ENCODE measurements at regions not wholly inside any gene's neighbourhood (a gene's known extent, or its start where the extent isn't known, plus 50 kb on each side); places are given as distances from the start of the nearest gene placed in this dataset.
A peak's percentile ranks its signal among the peaks of the same experiment; 100 is the strongest.

DNA sequence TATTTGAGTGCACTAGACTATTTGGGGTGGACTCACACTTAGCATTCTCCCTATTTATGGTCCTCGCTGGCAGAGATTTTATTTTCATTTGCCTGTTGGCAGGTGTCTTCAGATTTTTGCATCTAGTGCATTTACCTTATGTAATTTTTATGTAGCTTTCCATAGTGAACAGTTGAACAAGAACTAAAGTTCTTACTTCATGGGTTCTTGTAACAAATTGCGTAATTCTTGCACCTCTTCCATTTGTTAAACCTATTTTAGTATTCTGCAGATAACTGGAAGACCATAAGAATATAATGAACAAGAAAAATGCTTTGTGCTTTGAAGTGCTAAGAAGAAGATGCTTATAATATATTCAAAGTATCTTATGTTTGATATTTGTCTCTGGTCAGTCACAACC is 252.8 kb upstream of the MMS22L start:
- no peaks in the 10 kb centered on the region for H3K4me1 ChIP-seq (ENCODE audit: low read depth)
- ATAC-seq: no peak
- TF ChIP-seq, protein P1, sequence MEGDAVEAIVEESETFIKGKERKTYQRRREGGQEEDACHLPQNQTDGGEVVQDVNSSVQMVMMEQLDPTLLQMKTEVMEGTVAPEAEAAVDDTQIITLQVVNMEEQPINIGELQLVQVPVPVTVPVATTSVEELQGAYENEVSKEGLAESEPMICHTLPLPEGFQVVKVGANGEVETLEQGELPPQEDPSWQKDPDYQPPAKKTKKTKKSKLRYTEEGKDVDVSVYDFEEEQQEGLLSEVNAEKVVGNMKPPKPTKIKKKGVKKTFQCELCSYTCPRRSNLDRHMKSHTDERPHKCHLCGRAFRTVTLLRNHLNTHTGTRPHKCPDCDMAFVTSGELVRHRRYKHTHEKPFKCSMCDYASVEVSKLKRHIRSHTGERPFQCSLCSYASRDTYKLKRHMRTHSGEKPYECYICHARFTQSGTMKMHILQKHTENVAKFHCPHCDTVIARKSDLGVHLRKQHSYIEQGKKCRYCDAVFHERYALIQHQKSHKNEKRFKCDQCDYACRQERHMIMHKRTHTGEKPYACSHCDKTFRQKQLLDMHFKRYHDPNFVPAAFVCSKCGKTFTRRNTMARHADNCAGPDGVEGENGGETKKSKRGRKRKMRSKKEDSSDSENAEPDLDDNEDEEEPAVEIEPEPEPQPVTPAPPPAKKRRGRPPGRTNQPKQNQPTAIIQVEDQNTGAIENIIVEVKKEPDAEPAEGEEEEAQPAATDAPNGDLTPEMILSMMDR (IDR thresholded peaks at IDR 0.05): no peak
- no peak for DNase-seq
- no peaks in the 10 kb centered on the region for H3K36me3 ChIP-seq (ENCODE audit: low read depth)
- intact Hi-C loops (cut with DNase I, micrococcal nuclease): no loop called here
- no peaks in the 10 kb centered on the region for H3K9me3 ChIP-seq
- H3K4me3 ChIP-seq: no peak overlapping the region

DNA sequence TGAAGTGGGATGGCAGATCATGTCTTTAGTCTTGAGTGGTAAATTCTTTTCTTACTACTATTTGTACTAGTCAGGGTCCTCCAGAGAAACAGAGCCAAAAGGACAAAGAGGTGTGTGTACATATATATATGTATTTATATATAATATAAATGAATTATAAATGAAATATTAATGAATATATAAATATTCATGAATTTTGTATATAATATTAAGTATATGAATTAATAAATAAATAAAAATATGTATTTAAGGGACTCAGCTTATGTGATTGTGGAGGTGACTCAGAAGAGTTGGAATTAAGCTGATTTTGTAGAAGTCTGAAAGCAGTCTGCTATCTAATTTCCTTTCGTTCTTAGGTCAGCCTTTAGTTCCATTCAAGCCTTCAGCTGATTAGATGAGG is 265.3 kb upstream of the MMS22L start:
- H3K36me3 ChIP-seq (ENCODE audit: low read depth): no peaks in the 10 kb centered on the region
- intact Hi-C loops (cut with DNase I, micrococcal nuclease): no loop called here
- DNase-seq: no peak
- ATAC-seq: no peak
- H3K4me3 ChIP-seq: no peak overlapping the region
- peaks cover 4% of the 10 kb centered on the region for H3K9me3 ChIP-seq
- no peaks in the 10 kb centered on the region for H3K4me1 ChIP-seq (ENCODE audit: low read depth)
- TF ChIP-seq, protein P1 (IDR thresholded peaks at IDR 0.05): no peak

- TF ChIP-seq, protein P1 (IDR thresholded peaks at IDR 0.05): no peak
- no peak overlapping the region for H3K4me3 ChIP-seq
- no peaks in the 10 kb centered on the region for H3K4me1 ChIP-seq (ENCODE audit: low read depth)
- DNase-seq (no peak), ATAC-seq (no peak)
- intact Hi-C loops (cut with DNase I, micrococcal nuclease): no loop called here
- H3K9me3 ChIP-seq: no peaks in the 10 kb centered on the region
- no peaks in the 10 kb centered on the region for H3K36me3 ChIP-seq (ENCODE audit: low read depth)
Observed at GRCh38 chr6:97557355-97557754, 274.3 kb upstream of the MMS22L start.

GRCh38 chr6:97563529-97563928 is 280.5 kb upstream of the MMS22L start:
- no peak overlapping the region for H3K4me3 ChIP-seq
- H3K4me1 ChIP-seq (ENCODE audit: low read depth): no peaks in the 10 kb centered on the region
- H3K9me3 ChIP-seq: no peaks in the 10 kb centered on the region
- TF ChIP-seq, protein P1 (IDR thresholded peaks at IDR 0.05): no peak
- DNase-seq: peak in 1 of 3 donors; percentile 9
- H3K36me3 ChIP-seq (ENCODE audit: low read depth): no peaks in the 10 kb centered on the region
- ATAC-seq: no peak
- intact Hi-C loops (cut with DNase I, micrococcal nuclease): no loop called here

- no peaks in the 10 kb centered on the region for H3K9me3 ChIP-seq
- DNase-seq: no peak
- intact Hi-C loops (cut with DNase I, micrococcal nuclease): no loop called here
- no peak for ATAC-seq
- no peak overlapping the region for H3K4me3 ChIP-seq
- no peaks in the 10 kb centered on the region for H3K36me3 ChIP-seq (ENCODE audit: low read depth)
- H3K4me1 ChIP-seq (ENCODE audit: low read depth): no peaks in the 10 kb centered on the region
- TF ChIP-seq, protein P1 (IDR thresholded peaks at IDR 0.05): no peak
Observed at GRCh38 chr6:97572943-97573342, 289.9 kb upstream of the MMS22L start.

DNA sequence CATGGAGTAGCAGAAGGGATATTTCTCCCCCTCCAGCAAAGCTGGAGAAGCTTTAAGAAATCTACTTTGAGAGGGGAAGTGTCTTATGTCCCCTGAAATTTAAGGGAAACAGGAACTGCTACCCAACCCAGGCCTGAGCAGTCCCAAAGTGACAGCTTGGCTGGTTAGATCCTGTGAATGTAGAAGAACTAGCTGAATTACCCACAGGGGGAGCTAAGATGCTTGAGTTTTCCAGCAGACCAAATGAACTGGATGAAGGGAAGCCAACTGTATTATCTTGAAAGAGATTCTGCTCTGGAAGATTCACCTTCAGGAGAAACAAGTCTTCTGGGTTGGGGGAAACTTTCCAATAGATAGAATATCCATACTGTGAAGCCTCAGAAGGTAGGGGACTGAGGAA is 303.3 kb upstream of the MMS22L start:
- no peaks in the 10 kb centered on the region for H3K9me3 ChIP-seq
- TF ChIP-seq, protein P1 (IDR thresholded peaks at IDR 0.05): no peak
- intact Hi-C loops (cut with DNase I, micrococcal nuclease): no loop called here

More for the DNA sequence above, 303.3 kb upstream of the MMS22L start:
- Histone ChIP-seq H3K36me3 (ENCODE audit: low read depth) (no peaks in the 10 kb centered on the region), H3K4me3 (no peak overlapping the region), H3K4me1 (ENCODE audit: low read depth) (no peaks in the 10 kb centered on the region)
- no peak for DNase-seq
- no peak for ATAC-seq
